Right hindlimb (tissue), 1 donor: ENCODE measurements at regions not wholly inside any gene's neighbourhood (a gene's known extent, or its start where the extent isn't known, plus 50 kb on each side); places are given as distances from the start of the nearest gene placed in this dataset.

Source experiments
- DNase-seq: peaks from one replicate; pipeline ENCODE4 v3.0.0-alpha.2; 2018

DNA sequence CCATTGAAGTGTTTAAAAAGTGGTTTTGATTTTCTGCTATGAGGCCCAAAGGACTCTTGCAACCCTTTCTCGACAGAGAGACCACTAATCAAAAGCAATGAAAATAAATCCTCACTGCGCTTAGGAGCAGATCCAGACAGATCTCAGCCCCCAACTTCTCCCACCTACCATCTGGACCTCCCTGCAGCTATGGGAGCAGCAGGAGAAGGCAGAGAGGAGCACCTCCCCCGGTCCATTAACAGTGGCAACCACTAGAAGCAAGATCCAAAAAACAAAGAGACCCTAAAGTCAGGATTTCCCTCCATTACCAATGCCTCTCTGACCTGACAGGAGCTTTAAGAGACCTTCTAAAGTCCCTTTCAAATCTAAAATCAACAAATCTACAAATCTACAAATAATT lies 99.0 kb upstream of the LSM8 start:
- DNase-seq = no peak

DNA sequence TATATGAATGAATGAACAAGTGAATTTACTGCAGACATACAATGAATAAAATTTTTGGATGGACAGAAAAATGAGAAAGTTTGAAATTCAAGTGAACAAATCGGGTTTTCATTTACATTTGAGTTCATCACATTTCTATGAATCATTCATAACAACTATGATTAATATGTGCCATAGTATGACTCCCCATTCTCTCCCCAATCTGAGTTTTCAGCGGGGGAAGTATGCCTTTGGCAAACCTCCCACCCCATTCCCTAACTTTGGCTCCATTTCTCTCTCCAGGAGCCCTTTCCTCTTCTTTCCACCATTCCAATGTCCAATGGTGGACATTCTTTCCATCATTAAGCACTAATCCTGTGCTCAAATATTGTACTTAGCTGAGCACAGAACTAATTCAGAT lies 96.8 kb upstream of the LSM8 start:
- DNase-seq = no peak

DNA sequence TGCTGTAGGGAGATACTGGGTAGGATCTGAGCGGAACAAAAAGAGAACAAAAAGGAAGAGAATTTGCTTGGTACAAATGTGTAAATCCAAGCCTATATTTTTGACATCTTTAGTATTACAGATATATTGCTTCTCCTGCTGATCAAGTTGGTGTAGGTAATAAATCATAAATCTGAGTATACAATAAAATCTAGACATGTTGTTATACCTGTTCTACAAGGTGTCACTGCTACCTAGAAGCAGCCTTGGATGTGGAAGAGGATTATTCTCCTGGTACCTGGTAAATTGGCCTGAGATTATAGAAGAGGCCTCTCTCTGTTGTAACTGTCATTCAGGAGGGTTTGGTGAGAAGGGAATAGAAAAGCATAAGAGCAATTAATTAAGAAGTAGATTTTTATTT lies 89.9 kb upstream of the LSM8 start:
- no peak for DNase-seq

DNA sequence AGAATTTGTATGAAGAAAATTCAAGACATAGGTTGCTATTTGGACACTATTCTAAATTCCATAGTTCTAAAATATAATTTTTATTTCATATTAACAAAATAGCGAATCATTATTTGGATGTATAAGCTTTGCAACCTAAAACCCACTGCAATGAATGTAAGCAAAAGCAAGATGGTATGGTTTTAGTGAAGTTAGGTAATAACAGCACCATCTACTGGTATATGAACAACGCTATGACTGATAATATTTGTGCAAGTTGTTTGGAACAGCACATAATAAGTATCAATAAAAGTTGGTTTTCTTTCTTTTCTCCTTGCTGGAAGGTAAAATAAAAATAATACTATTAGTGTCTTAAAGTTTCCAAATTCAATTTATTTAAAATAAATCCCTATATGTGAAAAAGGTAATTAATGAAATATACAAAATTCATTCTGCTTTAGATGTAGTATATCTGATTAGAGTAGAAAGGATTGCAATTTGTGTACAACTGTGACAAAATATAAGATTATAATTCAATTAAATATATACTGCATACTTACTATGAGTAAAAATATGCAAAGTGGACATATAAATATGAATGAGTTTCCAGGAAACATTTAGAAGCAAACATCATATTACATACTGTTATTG lies 79.0 kb upstream of the LSM8 start:
- DNase-seq = no peak

DNA sequence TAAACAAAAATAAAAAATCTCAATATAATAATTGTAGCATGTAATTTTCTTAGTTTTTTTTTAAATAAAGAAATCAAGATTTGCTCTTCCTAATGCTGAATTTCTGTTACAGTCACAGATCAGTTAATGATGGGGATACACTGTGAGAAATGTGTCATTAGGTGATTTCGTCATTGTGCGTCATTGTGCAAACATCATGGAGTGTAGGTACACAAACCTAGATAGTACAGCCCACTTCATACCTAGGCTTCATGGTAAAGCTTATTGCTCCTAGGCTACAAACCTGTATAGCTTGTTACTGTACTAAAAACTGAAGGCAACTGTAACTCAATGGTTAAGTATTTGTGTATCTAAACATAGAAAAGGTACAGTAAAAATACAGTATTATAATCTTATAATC lies 74.4 kb upstream of the LSM8 start:
- DNase-seq = no peak

DNA sequence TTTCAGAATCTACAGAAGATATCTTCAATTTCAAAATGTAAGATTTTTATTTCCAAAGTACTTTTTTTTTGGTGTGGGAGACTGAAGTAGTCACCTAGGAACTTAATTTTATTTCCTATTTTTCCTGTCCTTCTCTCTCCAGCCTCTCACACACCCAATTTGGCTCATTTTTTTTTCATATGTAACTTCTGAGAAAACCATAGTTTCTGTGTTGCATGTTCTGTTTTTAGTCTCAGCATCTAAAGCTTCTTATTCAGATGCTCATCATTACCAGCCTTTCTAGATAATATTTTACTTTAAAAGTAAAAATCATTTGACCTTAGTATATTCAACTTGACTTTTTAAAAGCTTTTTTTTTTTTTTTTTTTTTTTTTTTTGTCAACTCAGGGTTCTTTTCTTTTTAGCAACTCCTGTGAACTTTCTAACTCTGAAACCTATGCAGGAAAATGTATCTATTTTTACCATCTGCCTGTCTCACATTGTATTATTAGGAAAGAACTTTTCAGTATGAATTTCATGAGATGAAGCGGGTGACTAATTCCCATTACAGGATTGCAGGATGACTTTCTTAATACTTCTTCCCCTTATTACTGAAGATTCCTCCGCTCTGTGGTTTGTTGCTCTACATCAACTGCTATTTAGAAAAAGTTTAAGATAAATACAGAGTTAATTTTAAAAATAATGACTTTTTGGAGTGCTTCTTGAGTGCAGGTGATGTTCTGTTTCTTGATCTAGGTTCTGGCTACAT lies 73.6 kb upstream of the LSM8 start:
- no peak for DNase-seq

DNA sequence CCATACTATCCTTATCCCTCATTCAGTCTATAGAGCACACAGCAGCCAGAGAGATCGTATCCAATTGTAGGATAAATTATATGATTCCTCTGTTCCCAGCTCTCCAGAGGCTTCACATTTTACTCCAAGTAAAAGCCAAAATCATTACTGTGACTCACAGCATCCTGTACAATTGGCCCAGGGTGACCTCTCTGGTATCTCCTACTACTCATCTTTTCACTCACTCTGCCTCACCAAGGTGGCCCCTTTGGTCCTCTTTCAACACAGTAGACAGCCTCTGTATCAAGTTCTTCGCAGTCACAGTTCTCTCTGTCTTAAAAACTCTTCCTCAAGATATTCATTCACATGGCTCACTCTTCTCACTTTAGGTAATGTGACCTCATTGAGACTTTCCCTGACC lies 72.6 kb upstream of the LSM8 start:
- no peak for DNase-seq

DNA sequence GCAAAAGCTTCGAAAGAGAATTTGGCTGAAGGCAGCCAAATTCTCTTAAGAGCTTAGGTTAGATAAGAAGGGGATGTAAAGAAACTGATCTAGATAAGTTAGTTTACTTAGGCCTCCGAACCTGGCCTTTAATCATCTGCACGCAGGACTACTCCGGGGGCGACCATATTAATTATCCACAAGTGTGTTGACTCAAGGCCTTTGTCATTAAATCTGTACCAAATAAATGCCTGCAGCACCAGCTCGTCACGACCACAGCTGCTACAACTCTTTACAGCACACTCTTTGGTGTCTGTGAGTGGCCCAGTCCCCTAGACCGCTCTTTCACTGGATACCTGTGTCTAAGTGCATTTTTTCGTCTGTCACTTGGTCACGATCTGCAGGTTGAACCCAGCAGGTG lies 69.8 kb upstream of the LSM8 start:
- DNase-seq = no peak

DNA sequence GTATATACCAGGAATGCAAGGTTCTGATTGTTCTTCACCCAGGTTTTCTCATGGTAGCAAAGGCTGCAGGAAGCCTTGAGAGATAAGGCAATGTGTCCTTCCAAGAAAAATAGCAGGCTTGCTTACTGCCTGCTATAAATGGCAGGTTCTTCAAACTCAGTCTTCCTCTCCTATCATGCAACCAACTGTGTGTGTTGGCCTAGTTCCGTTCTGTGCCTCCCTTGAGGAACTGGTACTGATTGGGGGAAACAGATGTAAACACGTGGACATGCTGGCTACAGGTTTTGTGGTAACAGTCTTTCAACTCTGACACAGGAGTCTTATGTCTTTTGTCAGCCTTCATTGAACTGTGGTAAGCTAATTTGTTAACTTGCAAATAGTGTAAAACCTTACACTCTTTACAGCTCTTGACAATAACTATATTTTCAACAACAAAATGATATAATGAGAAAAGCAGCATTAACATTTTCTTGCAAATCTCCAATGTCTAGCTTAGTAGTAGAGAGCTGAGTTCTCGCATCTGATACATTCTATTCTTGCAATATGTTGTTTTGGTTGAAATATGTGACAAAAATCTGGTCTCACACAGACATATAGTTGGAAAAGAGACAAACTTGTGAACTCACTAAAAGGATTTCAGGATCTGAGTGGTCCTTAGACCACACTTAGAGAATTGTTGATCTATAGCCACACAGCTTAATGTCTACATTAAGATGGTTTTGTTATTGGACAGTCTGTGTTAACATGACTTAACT lies 54.7 kb upstream of the LSM8 start:
- DNase-seq = no peak

DNA sequence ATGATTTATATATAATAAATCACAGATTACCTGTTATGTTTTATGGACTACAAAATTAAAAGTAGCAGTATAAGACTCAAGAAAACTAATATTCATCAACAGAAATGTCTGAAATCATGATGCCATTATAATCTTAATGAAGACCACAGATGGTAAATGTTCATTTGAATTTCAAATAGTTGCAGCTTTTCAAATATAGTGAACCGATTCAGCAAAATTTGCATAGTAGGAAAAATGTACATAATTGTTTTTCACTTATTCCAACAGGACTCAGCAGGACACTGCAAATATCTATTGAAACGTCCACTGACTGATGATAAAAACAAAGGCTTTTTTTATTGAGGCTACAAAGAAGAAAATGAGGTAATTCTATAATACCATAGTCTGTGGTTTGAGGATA lies 51.2 kb upstream of the LSM8 start:
- DNase-seq = no peak
